GM19372 (cell line): ENCODE measurements at regions not wholly inside any gene's neighbourhood (a gene's known extent, or its start where the extent isn't known, plus 50 kb on each side); places are given as distances from the start of the nearest gene placed in this dataset.
A peak's percentile ranks its signal among the peaks of the same experiment; 100 is the strongest.

Source experiments
- ATAC-seq: cut with Tn5 transposase; IDR thresholded peaks from one replicate; pipeline ENCODE4 v1.9.1; 2021; ENCODE audit warnings: mild to moderate bottlenecking, low read depth, moderate library complexity; ENCODE audit not compliant: unreplicated experiment

- no peak for ATAC-seq
Measured at GRCh38 chr3:103923907-103924306, 1442.8 kb upstream of the ALCAM start.

GRCh38 chr3:103924544-103924943 is 1442.2 kb upstream of the ALCAM start:
- no peak for ATAC-seq

GRCh38 chr3:103926936-103927335 is 1439.8 kb upstream of the ALCAM start:
- no peak for ATAC-seq

- no peak for ATAC-seq
Measured at GRCh38 chr3:103927896-103928295, 1438.8 kb upstream of the ALCAM start.

GRCh38 chr3:103937094-103937493 is 1429.6 kb upstream of the ALCAM start:
- ATAC-seq: no peak

- no peak for ATAC-seq
Measured at GRCh38 chr3:103947062-103947461, 1419.6 kb upstream of the ALCAM start.

GRCh38 chr3:103949693-103950092 is 1417.0 kb upstream of the ALCAM start:
- ATAC-seq: no peak

- ATAC-seq: no peak
Measured at GRCh38 chr3:103950676-103951075, 1416.0 kb upstream of the ALCAM start.

- no peak for ATAC-seq
Measured at GRCh38 chr3:103953796-103954195, 1412.9 kb upstream of the ALCAM start.

- ATAC-seq: no peak
Measured at GRCh38 chr3:103960819-103961218, 1405.9 kb upstream of the ALCAM start.

- no peak for ATAC-seq
Measured at GRCh38 chr3:103963599-103963998, 1403.1 kb upstream of the ALCAM start.

GRCh38 chr3:103965764-103966163 is 1400.9 kb upstream of the ALCAM start:
- ATAC-seq: no peak

GRCh38 chr3:103966749-103967148 is 1400.0 kb upstream of the ALCAM start:
- no peak for ATAC-seq

GRCh38 chr3:103968131-103968530 is 1398.6 kb upstream of the ALCAM start:
- ATAC-seq: peak; percentile 55

- ATAC-seq: peak; percentile 82
Measured at GRCh38 chr3:103968751-103969150, 1398.0 kb upstream of the ALCAM start.

- peak; percentile 78 for ATAC-seq
Measured at GRCh38 chr3:103976931-103977339, 1389.8 kb upstream of the ALCAM start.

- no peak for ATAC-seq
Measured at GRCh38 chr3:103977417-103977816, 1389.3 kb upstream of the ALCAM start.

- ATAC-seq: no peak
Measured at GRCh38 chr3:103991461-103992115, 1375.1 kb upstream of the ALCAM start.

GRCh38 chr3:103992469-103992868 is 1374.2 kb upstream of the ALCAM start:
- ATAC-seq: no peak

GRCh38 chr3:104004956-104005355 is 1361.8 kb upstream of the ALCAM start:
- no peak for ATAC-seq

GRCh38 chr3:104005815-104006214 is 1360.9 kb upstream of the ALCAM start:
- ATAC-seq: no peak

GRCh38 chr3:104018541-104018940 is 1348.2 kb upstream of the ALCAM start:
- no peak for ATAC-seq

- ATAC-seq: no peak
Measured at GRCh38 chr3:104031598-104031997, 1335.1 kb upstream of the ALCAM start.
